ENCODE measurements at regions not wholly inside any gene's neighbourhood (a gene's known extent, or its start where the extent isn't known, plus 50 kb on each side); places are given as distances from the start of the nearest gene placed in this dataset.

DNA sequence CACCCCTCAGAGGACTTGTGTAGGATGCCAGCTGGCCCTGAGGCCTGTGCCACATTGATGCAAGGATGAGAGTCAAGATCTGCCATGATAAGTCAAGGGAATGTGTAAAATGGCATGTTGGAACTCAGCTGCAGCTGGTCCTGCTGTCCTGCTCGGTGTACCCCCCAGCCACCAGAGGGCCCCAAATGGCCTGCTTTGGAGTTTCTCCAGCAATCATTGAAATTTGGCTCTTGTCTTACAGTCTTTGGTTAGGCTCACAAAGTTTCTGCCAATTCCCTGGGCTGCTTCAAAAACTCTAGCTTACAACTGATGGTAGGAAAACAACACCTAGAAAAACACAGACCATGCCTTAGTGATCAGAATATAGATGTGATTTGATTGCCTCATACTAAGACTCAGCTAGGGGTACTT, 76.8 kb downstream of the HSD17B6 start:
- TF ChIP-seq EZH2 (IDR thresholded peaks at IDR 0.05; ENCODE audit: insufficient read depth, poor library complexity, severe bottlenecking): no peak
- no peak for TF ChIP-seq EZH2phosphoT487 (IDR thresholded peaks at IDR 0.05; ENCODE audit: insufficient read depth, low read depth)
